ENCODE measurements at regions not wholly inside any gene's neighbourhood (a gene's known extent, or its start where the extent isn't known, plus 50 kb on each side); places are given as distances from the start of the nearest gene placed in this dataset.

GRCh38 chr5:40235471-40236400 lies 444.0 kb upstream of the PTGER4 start:
- TF ChIP-seq SREBF2 (IDR thresholded peaks at IDR 0.05) (no peak), HES2 (IDR thresholded peaks at IDR 0.05) (no peak), EHMT2 (IDR thresholded peaks at IDR 0.05; ENCODE audit: low read depth) (no peak), REST (IDR thresholded peaks at IDR 0.05) (no peak)
- Histone ChIP-seq H3K9me3 (peaks cover 6% of the 10 kb centered on the region; the same call in 1 of the 3 replicates), H3K4me2 (no peak overlapping the region), H3K4me3 (no peak overlapping the region), H3K27ac (no peak overlapping the region), H3K4me1 (no peaks in the 10 kb centered on the region)
- FAIRE-seq (no peak), ATAC-seq (no peak), DNase-seq (ENCODE audit: low read depth in 1 of 2, low spot score in 1 of 2) (no peak)
- WGBS (ENCODE audit: missing lambda C conversion rate) = 24% methylated on average over 6 of the region's 6 CpGs
- CTCF ChIA-PET = no interaction called here
- POLR2A ChIA-PET = no interaction called here

- no peak overlapping the region for H3K4me3 ChIP-seq
- no peak for ATAC-seq
- no peak for TF ChIP-seq MAFK (IDR thresholded peaks at IDR 0.05; ENCODE audit: partially characterized antibody)
- no peak for TF ChIP-seq HOXB13 (CRISPR knock-in tag; IDR thresholded peaks at IDR 0.05; ENCODE audit: low read depth)
- no peak for TF ChIP-seq FOXS1 (CRISPR knock-in tag; IDR thresholded peaks at IDR 0.05)
- TF ChIP-seq E2F6 (IDR thresholded peaks at IDR 0.05; ENCODE audit: borderline replicate concordance, low read depth) = no peak
- TF ChIP-seq HEYL (CRISPR knock-in tag; IDR thresholded peaks at IDR 0.05) = no peak
- TF ChIP-seq ZSCAN20 (CRISPR knock-in tag; IDR thresholded peaks at IDR 0.05) = no peak
- no peak for TF ChIP-seq RARB (CRISPR knock-in tag; IDR thresholded peaks at IDR 0.05)
- TF ChIP-seq ZNF302 (CRISPR knock-in tag; IDR thresholded peaks at IDR 0.05) = no peak
- no peak for TF ChIP-seq NFE2L2 (conservative IDR thresholded peaks at IDR 0.05; ENCODE audit: low read length)
- TF ChIP-seq TFCP2L1 (CRISPR knock-in tag; IDR thresholded peaks at IDR 0.05) = no peak
- no peak for TF ChIP-seq KDM1A (IDR thresholded peaks at IDR 0.05; ENCODE audit: low read depth)
- TF ChIP-seq REST (IDR thresholded peaks at IDR 0.05) = no peak
- no peak for TF ChIP-seq EHMT2 (IDR thresholded peaks at IDR 0.05; ENCODE audit: low read depth)
- no peak for TF ChIP-seq ESRRA (IDR thresholded peaks at IDR 0.05; ENCODE audit: borderline replicate concordance, low read length)
- no peak for TF ChIP-seq EHF (CRISPR knock-in tag; IDR thresholded peaks at IDR 0.05)
- no peak for TF ChIP-seq ATOH8 (CRISPR knock-in tag; IDR thresholded peaks at IDR 0.05; ENCODE audit: low read depth)
- ChIA-PET POLR2A (no interaction called here), CTCF (no interaction called here)
- H3K9me3 ChIP-seq = no peaks in the 10 kb centered on the region
- no peak overlapping the region for H3K4me2 ChIP-seq
- FAIRE-seq = no peak
- no peak for DNase-seq (ENCODE audit: low read depth in 1 of 2, low spot score in 1 of 2)
- no peaks in the 10 kb centered on the region for H3K4me1 ChIP-seq
- H3K27ac ChIP-seq = no peak overlapping the region
Measured at GRCh38 chr5:40233268-40233667, 446.4 kb upstream of the PTGER4 start.
